ENCODE measurements at regions not wholly inside any gene's neighbourhood (a gene's known extent, or its start where the extent isn't known, plus 50 kb on each side); places are given as distances from the start of the nearest gene placed in this dataset.

GRCh38 chr12:126856958-126857357 is 1410.0 kb upstream of the TMEM132C start:
- no peak for DNase-seq (ENCODE audit: low spot score)

GRCh38 chr12:126858560-126858959 is 1408.4 kb upstream of the TMEM132C start:
- DNase-seq (ENCODE audit: low spot score), result no peak

GRCh38 chr12:126860210-126860609 is 1406.8 kb upstream of the TMEM132C start:
- no peak for DNase-seq (ENCODE audit: low spot score)

DNA sequence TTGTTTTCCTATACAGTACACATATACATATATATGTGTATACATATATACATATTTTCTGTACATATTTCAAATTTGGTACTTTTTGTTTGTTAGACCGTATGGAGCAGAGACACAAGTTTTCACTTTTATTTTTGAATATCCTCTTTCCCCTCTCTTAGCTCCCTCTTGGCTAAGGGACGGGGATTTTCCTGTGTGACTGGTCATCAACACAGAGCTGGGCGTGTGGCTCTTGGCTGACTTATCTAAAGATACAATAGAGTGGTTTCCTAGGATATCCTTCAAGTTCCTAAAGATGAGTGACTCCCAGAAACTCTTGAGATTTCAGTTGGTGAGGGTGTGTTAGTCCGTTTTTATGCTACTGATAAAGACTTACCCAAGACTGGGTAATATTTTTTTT is 1404.5 kb upstream of the TMEM132C start:
- DNase-seq (ENCODE audit: low spot score), result no peak

DNA sequence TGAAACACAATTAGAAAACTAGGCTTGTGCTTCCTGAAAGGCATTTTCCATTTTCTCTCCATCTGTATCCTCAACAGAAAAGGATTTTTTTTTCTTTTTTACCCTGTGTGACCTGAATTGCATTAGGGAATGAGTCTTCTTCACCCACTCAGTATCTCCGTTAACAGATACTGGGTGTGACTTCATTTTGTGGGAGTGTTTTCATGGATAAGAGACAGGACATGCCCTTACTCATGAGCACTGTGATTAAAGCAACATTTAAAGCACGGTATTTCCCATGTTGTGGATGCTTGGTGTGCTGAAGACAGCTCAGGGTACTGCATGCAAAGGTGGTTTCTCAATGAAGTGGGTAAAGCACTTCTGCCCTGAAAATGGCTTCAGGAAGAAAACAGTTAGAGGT is 1397.3 kb upstream of the TMEM132C start:
- peak; percentile 78 for DNase-seq (ENCODE audit: low spot score)

GRCh38 chr12:126873701-126874100 is 1393.3 kb upstream of the TMEM132C start:
- no peak for DNase-seq (ENCODE audit: low spot score)

DNA sequence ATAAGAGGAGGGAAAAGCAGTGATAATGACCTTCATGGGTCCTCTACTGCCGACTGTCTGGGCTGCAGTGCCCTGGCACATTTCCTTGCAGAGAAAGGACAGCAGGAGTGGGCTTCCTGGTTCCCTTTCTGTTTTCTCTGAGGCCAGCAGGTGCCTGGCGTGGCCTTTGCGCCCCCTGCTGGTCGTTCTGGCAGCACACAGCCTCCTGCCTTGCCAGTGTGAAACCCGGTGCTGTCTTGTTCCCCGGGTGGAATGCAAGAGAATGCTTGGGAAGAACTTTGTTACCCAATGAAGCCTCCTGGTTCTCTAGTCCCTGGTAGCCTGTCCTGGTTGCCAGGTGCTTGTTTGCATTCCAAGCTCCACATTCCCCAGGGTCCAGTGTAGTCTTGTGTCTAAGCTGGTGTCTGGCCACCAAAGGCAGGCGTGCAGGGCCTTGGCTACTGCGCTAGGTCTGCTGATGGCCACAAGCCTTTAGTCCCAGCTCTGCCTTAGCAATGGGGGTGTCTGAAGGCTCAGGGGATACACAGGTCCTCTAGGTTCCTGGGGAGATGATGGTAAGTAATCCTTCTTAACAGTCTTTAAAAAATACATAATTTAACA is 1392.4 kb upstream of the TMEM132C start:
- peak; percentile 78 for DNase-seq (ENCODE audit: low spot score)

DNA sequence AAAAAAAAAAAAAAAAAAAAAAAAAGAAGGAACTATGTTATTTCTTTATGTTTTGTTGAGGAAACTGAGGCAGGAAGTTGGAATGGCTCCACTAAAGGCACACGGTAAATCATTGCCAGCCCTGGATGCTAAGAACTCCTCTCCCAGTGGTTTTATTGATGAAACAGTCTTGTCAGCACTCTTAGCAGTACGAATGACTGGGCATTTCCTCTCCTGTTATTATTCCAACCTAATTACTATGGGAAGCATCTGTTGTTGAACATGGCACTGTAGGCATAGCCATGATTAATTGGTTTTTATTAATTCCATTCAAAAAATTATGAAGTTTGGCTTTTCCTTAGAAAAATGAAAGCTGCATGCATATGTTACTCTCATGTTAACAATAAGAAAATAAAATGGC is 1387.1 kb upstream of the TMEM132C start:
- DNase-seq (ENCODE audit: low spot score), result no peak

GRCh38 chr12:126883697-126884096 is 1383.3 kb upstream of the TMEM132C start:
- no peak for DNase-seq (ENCODE audit: low spot score)

DNA sequence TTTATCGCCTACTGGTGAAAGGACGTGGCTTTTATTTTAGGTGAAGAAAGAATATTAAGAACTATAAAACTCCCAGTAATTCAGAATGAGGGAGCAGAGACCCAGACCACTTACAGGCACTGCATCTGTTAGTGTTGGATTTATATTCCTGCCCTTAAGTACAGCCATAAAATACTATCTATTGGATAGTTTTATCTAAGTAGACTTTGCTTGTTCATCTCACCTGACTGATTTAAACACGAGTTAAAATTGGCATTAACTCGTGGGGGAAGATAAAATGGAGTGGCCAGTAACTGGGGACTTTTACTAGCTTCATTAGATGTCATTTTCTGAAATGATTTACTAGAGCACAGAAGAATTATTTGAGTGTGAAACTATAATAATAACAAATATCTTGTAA is 1377.5 kb upstream of the TMEM132C start:
- no peak for DNase-seq (ENCODE audit: low spot score)

GRCh38 chr12:126890097-126890496 is 1376.9 kb upstream of the TMEM132C start:
- no peak for DNase-seq (ENCODE audit: low spot score)

DNA sequence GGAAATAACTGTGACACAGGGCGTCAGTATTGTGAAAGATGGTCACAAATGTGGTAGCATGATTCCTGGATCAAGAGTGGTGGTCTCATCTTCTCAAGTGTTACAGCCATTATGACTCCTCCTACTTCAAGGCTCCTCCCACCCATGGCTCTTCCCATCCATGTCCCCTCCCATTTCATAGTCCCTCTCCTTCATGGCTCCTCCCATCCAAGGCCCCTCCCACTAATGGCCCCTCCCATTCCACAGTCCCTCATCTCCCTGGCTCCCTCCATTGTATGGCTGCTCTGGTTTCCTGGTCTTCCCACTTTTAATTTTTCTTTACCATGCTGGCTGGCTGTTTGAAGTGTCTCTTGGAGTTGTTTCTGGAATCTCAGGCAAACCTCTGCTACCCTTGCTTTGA is 1375.2 kb upstream of the TMEM132C start:
- no peak for DNase-seq (ENCODE audit: low spot score)

DNA sequence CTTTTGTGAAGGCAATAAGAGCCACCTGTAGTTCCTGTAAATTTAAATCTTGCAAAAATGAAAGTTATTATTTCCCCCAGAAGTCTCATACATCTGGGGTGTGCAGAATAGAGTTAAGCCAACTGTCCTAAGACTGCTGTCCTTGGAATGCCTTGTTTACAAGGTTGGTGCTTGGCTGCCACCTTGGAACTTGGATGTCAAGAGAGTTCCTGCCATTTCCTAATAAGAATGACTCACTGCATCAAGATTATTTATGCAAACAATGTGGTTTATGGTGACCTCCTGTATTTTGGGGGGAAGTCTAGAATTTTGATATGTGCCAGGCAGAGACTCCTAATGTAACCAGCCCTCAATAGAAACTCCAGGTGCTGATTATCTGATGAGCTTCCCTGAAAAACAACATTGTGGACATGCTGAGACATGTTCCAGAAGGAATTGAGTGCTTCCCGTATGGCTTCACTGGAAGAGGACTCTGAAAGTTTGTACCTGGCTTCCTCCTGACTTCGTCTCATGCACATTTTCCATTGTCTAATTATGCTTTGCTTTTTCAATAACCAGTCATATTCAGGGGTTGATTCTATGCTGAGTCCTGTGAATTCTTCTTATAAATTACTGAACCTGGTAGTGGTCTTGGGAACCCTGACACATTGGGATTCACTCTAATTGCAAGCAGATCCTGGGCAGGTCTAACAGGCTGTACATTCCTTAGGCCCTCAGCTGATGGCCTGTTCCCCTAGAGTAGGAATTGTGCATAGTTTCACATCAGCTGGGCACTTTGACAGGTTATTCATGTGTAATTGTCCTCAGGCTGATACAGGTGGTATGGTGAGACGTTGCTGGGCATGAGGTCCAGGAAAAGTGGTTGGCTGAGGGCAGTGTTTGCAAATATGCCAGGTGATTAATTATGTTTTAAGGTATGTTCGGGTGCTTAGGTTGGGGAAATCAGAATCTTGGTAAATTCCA is 1370.7 kb upstream of the TMEM132C start:
- no peak for DNase-seq (ENCODE audit: low spot score)

- DNase-seq (ENCODE audit: low spot score), result no peak
Observed at GRCh38 chr12:126897102-126897501, 1369.9 kb upstream of the TMEM132C start.

DNA sequence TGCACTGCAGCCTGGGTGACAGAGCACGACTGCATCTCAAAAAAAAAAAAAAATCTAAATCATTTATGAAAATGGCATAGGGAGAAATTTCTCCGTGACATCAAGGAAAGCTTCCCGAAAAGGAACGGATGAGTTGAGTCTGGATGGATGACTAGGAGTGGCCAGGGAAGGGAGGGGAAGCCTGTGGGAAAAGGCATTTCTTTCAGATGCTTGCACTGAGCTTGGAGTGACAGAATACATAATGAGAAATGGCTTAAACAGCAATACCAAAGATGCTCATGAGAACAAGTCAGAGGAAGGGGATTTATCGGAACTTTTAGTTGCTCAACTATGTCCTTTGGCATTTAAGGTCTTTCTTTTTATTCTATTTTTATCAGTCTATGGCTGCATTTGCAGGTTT is 1369.2 kb upstream of the TMEM132C start:
- DNase-seq (ENCODE audit: low spot score), result no peak

- DNase-seq (ENCODE audit: low spot score), result no peak
Observed at GRCh38 chr12:126898562-126898961, 1368.4 kb upstream of the TMEM132C start.

GRCh38 chr12:126899926-126900792 is 1366.8 kb upstream of the TMEM132C start:
- no peak for DNase-seq (ENCODE audit: low spot score)

DNA sequence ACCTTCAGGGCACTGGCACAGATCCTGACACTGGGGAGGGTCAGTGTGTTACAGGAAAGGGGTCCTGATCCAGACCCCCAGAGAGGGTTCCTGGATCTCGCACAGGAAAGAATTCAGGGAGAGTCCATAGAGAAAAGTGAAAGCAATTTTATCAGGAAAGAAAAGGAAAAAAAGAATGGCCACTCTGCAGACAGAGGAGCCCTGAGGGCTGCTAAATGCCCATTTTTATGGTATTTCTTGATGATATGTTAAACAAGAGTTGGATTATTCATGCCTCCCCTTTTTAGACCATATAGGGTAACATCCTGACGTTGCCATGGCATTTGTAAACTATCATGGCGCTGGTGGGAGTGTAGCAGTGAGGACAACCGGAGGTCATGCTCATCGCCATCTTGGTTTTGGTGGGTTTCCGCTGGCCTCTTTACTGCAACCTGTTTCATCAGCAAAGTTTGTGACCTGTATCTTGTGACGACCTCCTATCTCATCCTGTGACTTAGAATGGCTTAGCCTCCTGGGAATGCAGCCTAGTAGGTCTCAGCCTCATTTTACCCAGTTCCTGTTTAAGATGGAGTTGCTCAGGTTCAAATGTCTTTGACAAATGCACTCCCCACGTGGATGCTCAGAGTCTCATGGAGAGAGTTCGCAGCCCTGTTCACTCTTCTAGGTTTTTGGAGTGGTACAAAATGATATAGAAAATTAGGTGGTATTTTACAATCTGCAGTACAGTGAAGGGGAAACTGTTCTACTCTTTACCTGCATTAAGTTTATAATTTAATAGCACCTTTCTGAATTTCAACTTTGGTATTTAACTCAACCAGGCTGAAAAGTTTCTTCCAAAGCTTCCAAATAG is 1363.7 kb upstream of the TMEM132C start:
- no peak for DNase-seq (ENCODE audit: low spot score)

DNA sequence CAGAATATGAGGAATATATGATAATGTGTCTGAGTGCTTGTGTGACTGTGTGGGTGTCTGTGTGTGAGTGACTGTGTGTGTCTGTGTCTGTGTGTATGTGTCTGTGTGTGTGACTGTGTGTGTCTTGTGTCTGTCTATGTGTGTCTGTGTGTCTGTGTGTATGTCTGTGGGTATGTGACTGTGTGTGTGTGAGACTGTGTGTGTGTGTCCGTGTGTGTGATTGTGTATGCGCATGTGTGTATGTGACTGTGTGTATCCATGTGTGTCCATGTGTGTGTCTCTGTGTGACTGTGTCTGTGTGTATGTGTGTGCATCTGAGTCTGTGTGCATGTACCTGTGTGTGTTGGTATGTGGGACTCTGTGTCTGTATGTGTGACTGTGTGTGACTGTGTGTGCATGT is 1361.2 kb upstream of the TMEM132C start:
- no peak for DNase-seq (ENCODE audit: low spot score)

DNA sequence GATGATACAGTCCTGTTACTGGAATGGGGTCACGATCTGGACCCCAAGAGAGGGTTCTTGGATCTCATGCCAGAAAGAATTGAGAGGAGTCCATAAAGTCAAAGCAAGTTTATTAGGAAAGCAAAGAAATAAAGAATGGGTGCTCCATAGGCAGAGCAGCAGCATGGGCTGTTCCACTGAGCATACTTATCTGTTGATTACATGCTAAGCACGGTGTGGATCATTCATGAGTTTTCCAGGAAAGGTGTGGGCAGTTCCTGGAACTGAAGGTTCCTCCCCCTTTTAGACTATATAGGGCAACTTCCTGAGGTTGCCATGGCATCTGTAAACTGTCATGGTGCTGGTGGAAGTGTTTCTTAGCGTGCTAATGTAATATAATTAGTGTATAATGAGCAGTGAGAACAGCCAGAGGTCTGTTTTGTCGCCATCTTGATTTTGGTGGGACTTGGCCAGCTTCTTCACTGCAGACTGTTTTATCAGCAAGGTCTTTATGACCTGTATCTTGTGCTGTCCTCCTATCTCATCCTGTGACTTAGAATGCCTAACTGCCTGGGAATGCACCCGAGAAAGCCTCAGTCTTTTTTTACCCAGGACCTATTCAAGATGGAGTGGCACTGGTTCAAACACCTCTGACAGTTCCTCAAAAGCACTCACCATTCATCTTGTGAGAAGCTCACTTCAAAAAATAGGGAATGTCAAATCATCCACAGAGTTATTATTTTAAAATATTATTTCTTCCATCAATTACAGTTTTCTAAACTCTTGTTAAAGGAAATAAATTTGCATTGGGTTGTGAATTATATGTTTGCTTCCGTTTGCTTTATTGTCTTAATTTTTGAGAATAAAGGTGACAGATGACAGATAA is 1358.8 kb upstream of the TMEM132C start:
- peak; percentile 38 for DNase-seq (ENCODE audit: low spot score)

DNA sequence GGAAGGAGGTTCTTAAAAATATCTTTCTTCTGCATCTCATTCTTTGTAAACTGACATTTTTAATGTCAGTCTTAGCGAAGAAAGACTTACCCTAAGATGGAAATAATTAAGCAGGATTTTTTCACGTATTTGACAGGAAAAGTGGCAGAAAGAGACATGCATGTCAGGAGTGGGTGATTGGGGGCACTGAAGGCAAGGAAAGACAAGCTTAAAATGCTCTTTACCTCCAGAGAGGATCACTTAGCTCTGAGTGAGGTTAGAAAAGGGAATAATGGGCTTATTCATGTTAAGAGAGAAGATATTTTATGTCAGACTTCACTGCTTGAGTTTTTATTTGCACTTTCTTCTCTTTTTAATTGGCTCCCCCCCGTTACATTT is 1358.2 kb upstream of the TMEM132C start:
- no peak for DNase-seq (ENCODE audit: low spot score)

All from hematopoietic multipotent progenitor cell treated with erythropoietin and hydrocortisone succinate and interleukin-3 and kit ligand, for 17 days (in vitro differentiated cells).